Choroid plexus epithelial cell (primary cell): ENCODE measurements at regions not wholly inside any gene's neighbourhood (a gene's known extent, or its start where the extent isn't known, plus 50 kb on each side); places are given as distances from the start of the nearest gene placed in this dataset.

Experiments
- DNase-seq: peaks from one replicate; pipeline ENCODE4 v3.0.0-alpha.2; 2010; ENCODE audit warnings: low read depth
- H3K4me3 ChIP-seq: 2 replicates; pipeline ENCODE4 v1.5.1; 2011; ENCODE audit warnings: low read depth, mild to moderate bottlenecking, control low read depth, low read length, moderate library complexity
- CTCF ChIP-seq: conservative IDR thresholded peaks from 2 replicates; pipeline ENCODE4 v1.5.1; 2011; ENCODE audit warnings: low read depth, mild to moderate bottlenecking, control low read depth, inconsistent platforms, low read length, moderate library complexity

- TF ChIP-seq CTCF: no peak
- DNase-seq: no peak
- H3K4me3 ChIP-seq: no peak overlapping the region
These were observed 313.1 kb downstream of the C11orf87 start for GRCh38 chr11:109735128-109735527.

DNA sequence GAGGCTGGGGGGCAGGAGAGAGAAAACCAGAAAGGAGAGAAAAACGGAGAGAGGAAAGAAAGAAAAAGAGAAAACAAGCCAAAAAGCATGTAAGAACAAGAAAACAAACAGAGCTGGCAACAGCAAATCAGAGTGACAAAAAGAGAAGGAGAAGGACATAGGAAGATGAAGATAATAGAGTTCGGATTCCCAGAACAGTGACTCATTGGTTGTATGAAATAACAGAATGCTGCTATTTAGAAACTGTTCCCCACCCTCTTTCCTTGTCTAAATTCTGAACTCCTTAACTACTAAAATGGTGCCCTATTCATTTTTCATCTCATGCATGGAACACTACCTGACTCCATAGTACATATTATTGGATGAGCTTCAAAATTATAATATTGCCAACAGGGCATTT is 317.4 kb downstream of the C11orf87 start:
- no peak for DNase-seq
- no peak for TF ChIP-seq CTCF

DNA sequence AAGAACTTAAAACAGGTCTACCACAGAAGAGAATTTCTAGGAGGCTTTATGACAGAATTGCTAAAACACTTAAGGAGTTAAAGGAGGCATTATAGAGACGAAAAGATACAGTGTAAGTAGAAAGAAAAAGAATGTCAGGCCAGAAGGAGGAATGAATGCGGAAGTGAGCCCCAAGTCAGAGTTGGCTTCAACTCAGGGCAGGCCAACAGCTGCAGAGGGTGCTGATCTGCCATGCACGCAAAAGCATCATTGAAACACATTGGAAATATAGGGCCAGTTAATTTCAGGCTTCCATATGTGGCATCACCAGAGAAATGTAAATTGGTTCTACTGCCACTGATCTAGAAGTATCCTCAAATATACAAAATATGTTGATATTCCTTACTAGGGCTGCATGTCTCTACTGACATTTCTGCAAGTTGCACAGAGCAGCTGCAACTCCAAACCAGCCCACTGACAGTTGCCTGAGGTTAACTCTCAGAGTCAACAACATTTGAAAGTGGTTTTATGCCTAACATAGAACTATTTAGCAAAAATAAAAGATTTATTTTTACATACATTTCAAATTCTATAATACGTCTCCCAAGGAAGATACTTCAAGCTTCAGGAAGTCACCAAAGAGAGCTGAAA is 324.1 kb downstream of the C11orf87 start:
- no peak overlapping the region for H3K4me3 ChIP-seq
- TF ChIP-seq CTCF: no peak
- no peak for DNase-seq

More for the DNA sequence above, 317.4 kb downstream of the C11orf87 start:
- no peak overlapping the region for H3K4me3 ChIP-seq

DNA sequence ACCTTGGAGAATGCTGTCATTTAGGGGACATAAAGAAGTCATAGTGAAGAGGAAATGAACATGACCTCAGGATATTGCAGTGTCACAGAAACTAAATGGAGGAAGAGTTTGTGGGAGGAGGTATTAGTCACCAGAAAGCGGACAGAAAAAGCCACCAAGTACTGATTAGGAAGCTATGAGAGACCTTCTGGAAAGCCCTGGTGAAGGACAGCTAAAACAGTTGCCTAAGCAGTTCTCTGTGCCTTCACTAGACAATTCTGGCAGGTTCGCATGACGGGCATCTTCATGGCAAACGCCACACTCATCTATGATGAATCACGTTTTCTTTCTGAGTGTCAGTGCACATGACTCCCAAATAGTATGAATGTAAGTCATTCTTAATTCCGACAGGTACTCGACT is 325.8 kb downstream of the C11orf87 start:
- H3K4me3 ChIP-seq: no peak overlapping the region
- TF ChIP-seq CTCF: no peak
- DNase-seq: no peak

DNA sequence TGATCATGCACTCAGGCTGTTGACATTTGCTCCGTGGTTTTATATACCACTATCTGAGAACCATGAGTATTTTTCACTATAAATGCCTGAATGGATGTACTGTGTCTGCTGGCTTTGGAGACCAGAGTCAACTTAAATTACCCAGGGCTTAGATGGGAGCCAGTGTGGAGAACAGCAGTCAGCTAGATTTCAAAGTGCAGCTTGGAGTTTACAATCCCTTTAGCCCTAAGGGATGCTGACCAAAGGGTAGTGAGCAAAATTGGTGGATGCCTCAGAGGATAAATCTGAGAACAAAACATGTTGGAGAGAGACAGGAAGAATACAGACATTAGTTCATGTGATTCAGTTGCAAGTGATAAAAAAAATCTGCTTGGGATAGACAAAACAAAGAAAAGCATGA is 327.5 kb downstream of the C11orf87 start:
- TF ChIP-seq CTCF: no peak
- H3K4me3 ChIP-seq: no peak overlapping the region
- DNase-seq: no peak

- DNase-seq: no peak
These were observed 329.0 kb downstream of the C11orf87 start for GRCh38 chr11:109750964-109751363.

More at GRCh38 chr11:109750964-109751363, 329.0 kb downstream of the C11orf87 start:
- TF ChIP-seq CTCF: no peak
- H3K4me3 ChIP-seq: no peak overlapping the region
